GM12878 (cell line): ENCODE measurements at regions not wholly inside any gene's neighbourhood (a gene's known extent, or its start where the extent isn't known, plus 50 kb on each side); places are given as distances from the start of the nearest gene placed in this dataset.

Experiments
- ASH2L ChIP-seq: fragments of 300-600, 200-600 bp; sonication (generic); IDR thresholded peaks from 2 replicates; pipeline ENCODE4 v1.6.1; 2017; ENCODE audit warnings: low read depth, mild to moderate bottlenecking, borderline replicate concordance
- CBX3 ChIP-seq: fragments of 200-600 bp; sonication (generic); IDR thresholded peaks from 2 replicates; pipeline ENCODE4 v1.6.1; 2016; ENCODE audit warnings: low read depth, borderline replicate concordance
- CTCF ChIP-seq, 3 experiments: IDR thresholded peaks in 2 of 3; conservative IDR thresholded peaks in 1 of 3; 2 replicates each; pipeline ENCODE4 v1.5.1; 2011; ENCODE audit warnings: low read depth in 3 of 3, low read length in 3 of 3, mild to moderate bottlenecking in 3 of 3, control low read depth in 2 of 3, moderate library complexity in 2 of 3, inconsistent platforms in 1 of 3, mixed read lengths in 1 of 3; ENCODE audit not compliant: control insufficient read depth in 2 of 3, insufficient read depth in 1 of 3; ENCODE audit errors: extremely low read depth in 1 of 3
- EZH2 ChIP-seq: IDR thresholded peaks from 2 replicates; pipeline ENCODE4 v1.6.1; 2012; ENCODE audit warnings: low read depth, mild to moderate bottlenecking, control low read depth, inconsistent platforms, low read length, borderline replicate concordance; ENCODE audit not compliant: control insufficient read depth
- HDAC2 ChIP-seq: fragments of 200-600 bp; sonication (generic); IDR thresholded peaks from 2 replicates; pipeline ENCODE4 v1.6.1; 2017
- MXI1 ChIP-seq: fragments of 150-350 bp; IDR thresholded peaks from 2 replicates; pipeline ENCODE4 v1.6.1; 2011; ENCODE audit warnings: low read depth, mild to moderate bottlenecking, inconsistent platforms, low read length, improper control_type of control experiment
- NFIC ChIP-seq: IDR thresholded peaks from 2 replicates; pipeline ENCODE4 v1.6.1; 2012; ENCODE audit warnings: low read depth, mild to moderate bottlenecking, inconsistent platforms, low read length, moderate library complexity
- POLR2A ChIP-seq: IDR thresholded peaks from 2 replicates; pipeline ENCODE4 v1.6.1; 2011; ENCODE audit warnings: low read depth, mild to moderate bottlenecking, low read length
- POLR2AphosphoS5 ChIP-seq: IDR thresholded peaks from 2 replicates; pipeline ENCODE4 v1.6.1; 2011; ENCODE audit warnings: mild to moderate bottlenecking, low read length, inconsistent platforms
- RAD21 ChIP-seq: IDR thresholded peaks from 2 replicates; pipeline ENCODE4 v1.6.1; 2011; ENCODE audit warnings: mild to moderate bottlenecking, low read depth, low read length, moderate library complexity; ENCODE audit not compliant: insufficient read depth
- TAF1 ChIP-seq: IDR thresholded peaks from 2 replicates; pipeline ENCODE4 v1.6.1; 2011; ENCODE audit warnings: mild to moderate bottlenecking, low read depth, low read length, borderline replicate concordance
- TARDBP ChIP-seq: IDR thresholded peaks from 2 replicates; pipeline ENCODE4 v1.6.1; 2016; ENCODE audit warnings: borderline replicate concordance
- TBL1XR1 ChIP-seq: IDR thresholded peaks from 2 replicates; pipeline ENCODE4 v1.6.1; 2012; ENCODE audit warnings: low read depth, low read length, improper control_type of control experiment
- ZNF384 ChIP-seq: IDR thresholded peaks from 2 replicates; pipeline ENCODE4 v1.6.1; 2012; ENCODE audit warnings: low read depth, mild to moderate bottlenecking, low read length, improper control_type of control experiment, borderline replicate concordance

- TF ChIP-seq POLR2AphosphoS5, result no peak
- no peak for TF ChIP-seq TAF1
- no peak for TF ChIP-seq ASH2L
- no peak for TF ChIP-seq NFIC
- TF ChIP-seq CBX3, result no peak
- TF ChIP-seq TBL1XR1, result no peak
- no peak for TF ChIP-seq POLR2A
- TF ChIP-seq CTCF (IDR thresholded peaks at IDR 0.05 in 2 of 3, conservative IDR thresholded peaks at IDR 0.05 in 1 of 3; ENCODE audit: control insufficient read depth in 2 of 3, extremely low read depth in 1 of 3, insufficient read depth in 1 of 3, low read depth in 3 of 3, low read length in 3 of 3), result no peak
- TF ChIP-seq EZH2, result no peak
- TF ChIP-seq ZNF384, result no peak
- no peak for TF ChIP-seq TARDBP
- TF ChIP-seq HDAC2, result no peak
- no peak for TF ChIP-seq MXI1
- no peak for TF ChIP-seq RAD21
Observed at GRCh38 chr17:13292291-13292690, 274.5 kb upstream of the ELAC2 start.
